ENCODE measurements at regions not wholly inside any gene's neighbourhood (a gene's known extent, or its start where the extent isn't known, plus 50 kb on each side); places are given as distances from the start of the nearest gene placed in this dataset.
"Not testable (repeated sequence)": the region's sequence is repeated elsewhere in the genome, so short reads cannot be mapped to it uniquely, and the experiment has no call there.

DNA sequence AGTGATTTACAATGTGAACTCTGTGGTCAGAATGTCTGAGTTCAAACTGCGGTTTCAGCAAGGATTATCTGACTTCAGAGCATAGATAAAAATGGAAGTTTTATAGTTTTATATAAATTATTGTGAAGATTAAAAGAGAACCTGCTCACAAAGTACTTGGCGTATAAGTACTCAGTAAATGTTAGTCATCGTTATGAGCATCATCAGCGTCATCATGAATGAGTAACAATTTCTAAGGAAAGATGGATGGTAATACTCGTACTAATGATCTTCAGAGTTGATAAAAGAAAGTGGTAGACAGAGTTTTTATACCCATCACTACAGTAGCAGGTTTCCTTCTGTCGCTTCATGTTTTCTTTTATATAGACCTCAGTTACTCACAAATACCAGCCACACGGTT lies 341.8 kb downstream of the RAP2B start:
- ChIA-PET CTCF (no interaction called here), POLR2A (no interaction called here)
- Histone ChIP-seq H3K27ac (ENCODE audit: extremely low read depth, low read depth, low read length) (no peak overlapping the region), H3K4me3 (ENCODE audit: low read depth, low read length) (no peak overlapping the region), H3K9me3 (ENCODE audit: control insufficient read depth, insufficient read depth, low read depth, low read length) (no peaks in the 10 kb centered on the region), H3K36me3 (ENCODE audit: control insufficient read depth in 2 of 2, insufficient read depth in 1 of 2, low read length in 2 of 2) (no peaks in the 10 kb centered on the region), H3K4me1 (ENCODE audit: control insufficient read depth, insufficient read depth, low read length) (no peaks in the 10 kb centered on the region)
- TF ChIP-seq ZNF155 (tag by site-specific recombination; IDR thresholded peaks at IDR 0.05) (no peak), KLF1 (tag by site-specific recombination; IDR thresholded peaks at IDR 0.05) (no peak), ZNF350 (tag by site-specific recombination; IDR thresholded peaks at IDR 0.05) (no peak), SP2 (tag by site-specific recombination; IDR thresholded peaks at IDR 0.05) (no peak), SP3 (tag by site-specific recombination; IDR thresholded peaks at IDR 0.05) (no peak), ZNF785 (tag by site-specific recombination; IDR thresholded peaks at IDR 0.05) (no peak), ZNF146 (tag by site-specific recombination; IDR thresholded peaks at IDR 0.05) (no peak)
- TF ChIP-seq, protein P1, sequence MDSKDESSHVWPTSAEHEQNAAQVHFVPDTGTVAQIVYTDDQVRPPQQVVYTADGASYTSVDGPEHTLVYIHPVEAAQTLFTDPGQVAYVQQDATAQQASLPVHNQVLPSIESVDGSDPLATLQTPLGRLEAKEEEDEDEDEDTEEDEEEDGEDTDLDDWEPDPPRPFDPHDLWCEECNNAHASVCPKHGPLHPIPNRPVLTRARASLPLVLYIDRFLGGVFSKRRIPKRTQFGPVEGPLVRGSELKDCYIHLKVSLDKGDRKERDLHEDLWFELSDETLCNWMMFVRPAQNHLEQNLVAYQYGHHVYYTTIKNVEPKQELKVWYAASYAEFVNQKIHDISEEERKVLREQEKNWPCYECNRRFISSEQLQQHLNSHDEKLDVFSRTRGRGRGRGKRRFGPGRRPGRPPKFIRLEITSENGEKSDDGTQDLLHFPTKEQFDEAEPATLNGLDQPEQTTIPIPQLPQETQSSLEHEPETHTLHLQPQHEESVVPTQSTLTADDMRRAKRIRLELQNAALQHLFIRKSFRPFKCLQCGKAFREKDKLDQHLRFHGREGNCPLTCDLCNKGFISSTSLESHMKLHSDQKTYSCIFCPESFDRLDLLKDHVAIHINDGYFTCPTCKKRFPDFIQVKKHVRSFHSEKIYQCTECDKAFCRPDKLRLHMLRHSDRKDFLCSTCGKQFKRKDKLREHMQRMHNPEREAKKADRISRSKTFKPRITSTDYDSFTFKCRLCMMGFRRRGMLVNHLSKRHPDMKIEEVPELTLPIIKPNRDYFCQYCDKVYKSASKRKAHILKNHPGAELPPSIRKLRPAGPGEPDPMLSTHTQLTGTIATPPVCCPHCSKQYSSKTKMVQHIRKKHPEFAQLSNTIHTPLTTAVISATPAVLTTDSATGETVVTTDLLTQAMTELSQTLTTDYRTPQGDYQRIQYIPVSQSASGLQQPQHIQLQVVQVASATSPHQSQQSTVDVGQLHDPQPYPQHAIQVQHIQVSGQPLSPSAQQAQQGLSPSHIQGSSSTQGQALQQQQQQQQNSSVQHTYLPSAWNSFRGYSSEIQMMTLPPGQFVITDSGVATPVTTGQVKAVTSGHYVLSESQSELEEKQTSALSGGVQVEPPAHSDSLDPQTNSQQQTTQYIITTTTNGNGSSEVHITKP (tag by site-specific recombination; IDR thresholded peaks at IDR 0.05), result no peak

- CTCF ChIA-PET, result interaction anchor here (0.6 kb wide), 1 partner anchor 116 kb away, joined by 3 read pairs; no protein-coding TSS in a partner anchor
- H3K27ac ChIP-seq (ENCODE audit: extremely low read depth, low read depth, low read length), result not testable (repeated sequence)
Observed at GRCh38 chr3:153506205-153506604, 344.2 kb downstream of the RAP2B start.

DNA sequence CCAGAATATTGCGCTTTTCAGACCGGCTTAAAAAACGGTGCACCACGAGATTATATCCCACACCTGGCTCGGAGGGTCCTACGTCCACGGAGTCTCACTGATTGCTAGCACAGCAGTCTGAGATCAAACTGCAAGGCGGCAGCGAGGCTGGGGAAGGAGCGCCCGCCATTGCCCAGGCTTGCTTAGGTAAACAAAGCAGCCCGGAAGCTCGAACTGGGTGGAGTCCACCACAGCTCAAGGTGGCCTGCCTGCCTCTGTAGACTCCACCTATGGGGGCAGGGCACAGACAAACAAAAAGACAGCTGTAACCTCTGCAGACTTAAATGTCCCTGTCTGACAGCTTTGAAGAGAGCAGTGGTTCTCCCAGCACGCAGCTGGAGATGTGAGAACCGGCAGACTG lies 344.7 kb downstream of the RAP2B start:
- POLR2A ChIA-PET; H3K36me3 ChIP-seq (ENCODE audit: control insufficient read depth in 2 of 2, insufficient read depth in 1 of 2, low read length in 2 of 2); H3K4me1 ChIP-seq (ENCODE audit: control insufficient read depth, insufficient read depth, low read length); H3K4me3 ChIP-seq (ENCODE audit: low read depth, low read length); H3K27ac ChIP-seq (ENCODE audit: extremely low read depth, low read depth, low read length); H3K9me3 ChIP-seq (ENCODE audit: control insufficient read depth, insufficient read depth, low read depth, low read length): not testable (repeated sequence)
- CTCF ChIA-PET, result interaction anchor here (0.6 kb wide), 1 partner anchor 116 kb away, joined by 3 read pairs; no protein-coding TSS in a partner anchor

More at GRCh38 chr3:153506205-153506604, 344.2 kb downstream of the RAP2B start:
- H3K4me1 ChIP-seq (ENCODE audit: control insufficient read depth, insufficient read depth, low read length); POLR2A ChIA-PET; H3K9me3 ChIP-seq (ENCODE audit: control insufficient read depth, insufficient read depth, low read depth, low read length); H3K36me3 ChIP-seq (ENCODE audit: control insufficient read depth in 2 of 2, insufficient read depth in 1 of 2, low read length in 2 of 2); H3K4me3 ChIP-seq (ENCODE audit: low read depth, low read length): not testable (repeated sequence)

DNA sequence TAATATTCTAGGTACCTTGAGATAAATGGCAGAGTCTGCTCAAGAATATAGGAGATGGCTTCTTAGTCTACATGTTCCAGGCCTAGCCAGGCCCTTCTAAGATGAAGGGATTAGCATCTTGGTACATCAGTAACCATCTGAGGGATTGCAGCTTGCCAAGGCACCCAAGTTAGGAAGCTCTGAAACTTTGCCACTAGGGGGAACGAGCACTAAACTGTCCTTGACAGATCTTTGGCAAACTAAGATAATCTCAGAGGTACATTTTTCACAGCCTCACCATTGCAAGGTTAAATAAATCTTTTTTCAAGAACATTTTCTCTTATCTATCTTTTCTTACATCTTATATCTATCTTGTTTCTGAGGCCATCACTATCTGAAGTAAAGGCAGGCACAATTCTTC lies 351.2 kb downstream of the RAP2B start:
- POLR2A ChIA-PET, result no interaction called here
- CTCF ChIA-PET, result interaction anchor here (0.7 to 0.9 kb wide), 4 partner anchors 17 to 446 kb away, joined by 3 to 4 read pairs (median 3); no protein-coding TSS in a partner anchor

DNA sequence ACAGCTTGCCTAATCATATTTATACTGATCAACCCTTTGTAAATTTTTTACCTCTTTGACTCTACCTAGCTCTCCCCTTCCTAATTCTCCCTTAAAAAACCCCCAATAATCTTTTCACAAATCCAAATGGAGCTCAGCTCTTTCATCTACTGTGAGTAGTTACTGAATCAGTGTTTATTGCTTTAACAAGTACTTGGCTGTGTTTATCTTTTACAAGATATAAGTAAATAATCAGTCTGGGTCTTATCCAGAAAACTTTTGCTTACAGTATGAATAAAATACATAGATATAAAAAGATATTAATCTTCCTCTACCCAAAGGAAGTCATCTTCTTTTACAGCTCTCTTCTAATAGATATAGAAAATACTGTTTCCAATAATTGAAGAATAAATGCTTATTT lies 366.4 kb downstream of the RAP2B start:
- Histone ChIP-seq H3K9me3 (ENCODE audit: control insufficient read depth, insufficient read depth, low read depth, low read length) (no peaks in the 10 kb centered on the region), H3K36me3 (ENCODE audit: control insufficient read depth in 2 of 2, insufficient read depth in 1 of 2, low read length in 2 of 2) (no peaks in the 10 kb centered on the region), H3K4me1 (ENCODE audit: control insufficient read depth, insufficient read depth, low read length) (no peaks in the 10 kb centered on the region), H3K27ac (ENCODE audit: extremely low read depth, low read depth, low read length) (no peak overlapping the region), H3K4me3 (ENCODE audit: low read depth, low read length) (no peak overlapping the region)
- ChIA-PET CTCF (no interaction called here), POLR2A (no interaction called here)
- TF ChIP-seq GLIS2 (tag by site-specific recombination; IDR thresholded peaks at IDR 0.05) (no peak), ZNF302 (tag by site-specific recombination; IDR thresholded peaks at IDR 0.05; ENCODE audit: low read depth) (no peak), ZNF660 (tag by site-specific recombination; IDR thresholded peaks at IDR 0.05) (no peak), KLF9 (tag by site-specific recombination; IDR thresholded peaks at IDR 0.05; ENCODE audit: low read depth) (no peak), ZSCAN18 (tag by site-specific recombination; IDR thresholded peaks at IDR 0.05) (no peak), ZNF658 (tag by site-specific recombination; IDR thresholded peaks at IDR 0.05) (no peak), ZNF311 (tag by site-specific recombination; IDR thresholded peaks at IDR 0.05; ENCODE audit: borderline replicate concordance) (no peak), PRDM1 (tag by site-specific recombination; IDR thresholded peaks at IDR 0.05) (no peak), ZNF19 (tag by site-specific recombination; IDR thresholded peaks at IDR 0.05; ENCODE audit: low read depth) (no peak)
- TF ChIP-seq, protein P2, sequence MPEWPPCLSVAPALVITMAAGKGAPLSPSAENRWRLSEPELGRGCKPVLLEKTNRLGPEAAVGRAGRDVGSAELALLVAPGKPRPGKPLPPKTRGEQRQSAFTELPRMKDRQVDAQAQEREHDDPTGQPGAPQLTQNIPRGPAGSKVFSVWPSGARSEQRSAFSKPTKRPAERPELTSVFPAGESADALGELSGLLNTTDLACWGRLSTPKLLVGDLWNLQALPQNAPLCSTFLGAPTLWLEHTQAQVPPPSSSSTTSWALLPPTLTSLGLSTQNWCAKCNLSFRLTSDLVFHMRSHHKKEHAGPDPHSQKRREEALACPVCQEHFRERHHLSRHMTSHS (tag by site-specific recombination; IDR thresholded peaks at IDR 0.05), result no peak

More for the DNA sequence above, 351.2 kb downstream of the RAP2B start:
- Histone ChIP-seq H3K36me3 (ENCODE audit: control insufficient read depth in 2 of 2, insufficient read depth in 1 of 2, low read length in 2 of 2) (no peaks in the 10 kb centered on the region), H3K9me3 (ENCODE audit: control insufficient read depth, insufficient read depth, low read depth, low read length) (no peaks in the 10 kb centered on the region), H3K27ac (ENCODE audit: extremely low read depth, low read depth, low read length) (no peak overlapping the region), H3K4me1 (ENCODE audit: control insufficient read depth, insufficient read depth, low read length) (no peaks in the 10 kb centered on the region), H3K4me3 (ENCODE audit: low read depth, low read length) (no peak overlapping the region)
- no peak for TF ChIP-seq ZNF311 (tag by site-specific recombination; IDR thresholded peaks at IDR 0.05; ENCODE audit: borderline replicate concordance)
- no peak for TF ChIP-seq ZNF529 (tag by site-specific recombination; IDR thresholded peaks at IDR 0.05; ENCODE audit: insufficient replicate concordance)

Data from HEK293 (cell line).